Tibial artery (tissue), 4 donors: ENCODE measurements at regions not wholly inside any gene's neighbourhood (a gene's known extent, or its start where the extent isn't known, plus 50 kb on each side); places are given as distances from the start of the nearest gene placed in this dataset.

ENCODE experiments used
- DNase-seq, 2 donors: peaks; one replicate each; pipeline ENCODE4 v3.0.0-alpha.2; 2019
- H3K27ac ChIP-seq, 2 donors: fragments of 200-600 bp; sonication (generic) in 1 of 2; 1 replicate in 1 of 2; 2 replicates in 1 of 2; pipeline ENCODE4 v1.5.1; 2018 to 2019; ENCODE audit warnings: mild to moderate bottlenecking in 1 of 2
- H3K27me3 ChIP-seq, 2 donors: fragments of 200-600 bp; sonication (generic) in 1 of 2; one replicate each; pipeline versions ENCODE4 v1.5.1 to v1.6.0; 2016 to 2019
- H3K36me3 ChIP-seq, 3 donors: fragments of 200-600 bp; sonication (generic) in 2 of 3; one replicate each; pipeline ENCODE4 v1.5.1; 2016 to 2019; ENCODE audit warnings: mild to moderate bottlenecking in 2 of 3
- H3K4me1 ChIP-seq, 4 donors: fragments of 200-600 bp; sonication (generic) in 2 of 4; 1 replicate in 3 of 4; 2 replicates in 1 of 4; pipeline ENCODE4 v1.5.1; 2016 to 2019
- H3K4me3 ChIP-seq, 2 donors: fragments of 200-600 bp; sonication (generic) in 1 of 2; 1 replicate in 1 of 2; 2 replicates in 1 of 2; pipeline ENCODE4 v1.5.1; 2018 to 2019; ENCODE audit warnings: mild to moderate bottlenecking in 2 of 2
- H3K9me3 ChIP-seq, 3 donors: fragments of 200-600 bp; sonication (generic) in 1 of 3; one replicate each; pipeline ENCODE4 v1.5.1; 2016 to 2019
- CTCF ChIP-seq, 2 experiments: fragments of 200-600 bp in 1 of 2; fragments of 450-650 bp in 1 of 2; IDR thresholded peaks; one replicate each; pipeline ENCODE4 v1.5.1; 2017 to 2019; ENCODE audit warnings: antibody characterized with exemption in 2 of 2, mild to moderate bottlenecking in 1 of 2, moderate library complexity in 1 of 2
- intact Hi-C: fragments of 100-400 bp; cut with DNase I; formaldehyde crosslinking; loops from one replicate; pipeline ENCODE4 v1.15.0; 2023; ENCODE audit warnings: low total_unique reads

GRCh38 chr1:5595531-5596170, 396.6 kb downstream of the NPHP4 start:
- H3K27ac ChIP-seq, result no peak overlapping the region
- H3K4me3 ChIP-seq, result no peak overlapping the region
- intact Hi-C loops, result no loop called here
- H3K9me3 ChIP-seq, result peaks cover 0 to 9% (median 8%) of the 10 kb centered on the region in 3 donors
- H3K36me3 ChIP-seq, result no peaks in the 10 kb centered on the region
- H3K4me1 ChIP-seq, result peaks cover 0 to 10% (median 0%) of the 10 kb centered on the region in 4 donors
- no peak for DNase-seq
- TF ChIP-seq CTCF (IDR thresholded peaks at IDR 0.05), result no peak
- peaks cover 0 to 5% of the 10 kb centered on the region in 2 donors for H3K27me3 ChIP-seq

- Histone ChIP-seq H3K4me1 (peaks cover 0 to 10% (median 0%) of the 10 kb centered on the region in 4 donors), H3K9me3 (peaks cover 0 to 11% (median 8%) of the 10 kb centered on the region in 3 donors), H3K27ac (no peak overlapping the region), H3K4me3 (no peak overlapping the region), H3K36me3 (no peaks in the 10 kb centered on the region), H3K27me3 (no peaks in the 10 kb centered on the region)
- no peak for TF ChIP-seq CTCF (IDR thresholded peaks at IDR 0.05)
- intact Hi-C loops, result no loop called here
- no peak for DNase-seq
Observed at GRCh38 chr1:5594056-5594956, 397.9 kb downstream of the NPHP4 start.

- intact Hi-C loops, result no loop called here
- Histone ChIP-seq H3K36me3 (no peaks in the 10 kb centered on the region), H3K27ac (no peak overlapping the region), H3K4me1 (no peaks in the 10 kb centered on the region), H3K27me3 (peaks cover 0 to 3% of the 10 kb centered on the region in 2 donors), H3K9me3 (peaks cover 0 to 11% (median 8%) of the 10 kb centered on the region in 3 donors), H3K4me3 (no peak overlapping the region)
- no peak for TF ChIP-seq CTCF (IDR thresholded peaks at IDR 0.05)
- DNase-seq, result no peak
Observed at GRCh38 chr1:5590717-5591116, 401.5 kb downstream of the NPHP4 start.

- TF ChIP-seq CTCF (IDR thresholded peaks at IDR 0.05), result no peak
- H3K36me3 ChIP-seq, result no peaks in the 10 kb centered on the region
- H3K9me3 ChIP-seq, result peaks cover 0 to 11% (median 8%) of the 10 kb centered on the region in 3 donors
- H3K4me3 ChIP-seq, result no peak overlapping the region
- intact Hi-C loops, result no loop called here
- H3K27me3 ChIP-seq, result peaks cover 0 to 9% of the 10 kb centered on the region in 2 donors
- H3K4me1 ChIP-seq, result no peaks in the 10 kb centered on the region
- no peak overlapping the region for H3K27ac ChIP-seq
- no peak for DNase-seq
Observed at GRCh38 chr1:5586629-5587028, 405.6 kb downstream of the NPHP4 start.

GRCh38 chr1:5585256-5585655, 407.0 kb downstream of the NPHP4 start:
- intact Hi-C loops, result no loop called here
- H3K27me3 ChIP-seq, result peaks cover 0 to 9% of the 10 kb centered on the region in 2 donors
- no peak for DNase-seq
- no peaks in the 10 kb centered on the region for H3K36me3 ChIP-seq
- TF ChIP-seq CTCF (IDR thresholded peaks at IDR 0.05), result no peak
- H3K4me3 ChIP-seq, result no peak overlapping the region
- no peaks in the 10 kb centered on the region for H3K9me3 ChIP-seq
- H3K4me1 ChIP-seq, result no peaks in the 10 kb centered on the region
- no peak overlapping the region for H3K27ac ChIP-seq
